ENCODE measurements at regions not wholly inside any gene's neighbourhood (a gene's known extent, or its start where the extent isn't known, plus 50 kb on each side); places are given as distances from the start of the nearest gene placed in this dataset.

GRCh38 chr18:60180671-60181070, 191.9 kb downstream of the MC4R start:
- WGBS (ENCODE audit: insufficient coverage, low coverage, missing lambda C conversion rate) = 3% methylated on average over 5 of the region's 5 CpGs
- TF ChIP-seq TAF7 (tag; IDR thresholded peaks at IDR 0.05) (no peak), HMGN3 (IDR thresholded peaks at IDR 0.05; ENCODE audit: borderline replicate concordance, extremely low read depth, insufficient read length, low read depth, low read length) (no peak), SLC30A9 (CRISPR knock-in tag; IDR thresholded peaks at IDR 0.05) (no peak), HBP1 (CRISPR knock-in tag; IDR thresholded peaks at IDR 0.05) (no peak), ATF7 (IDR thresholded peaks at IDR 0.05) (no peak), ZFP30 (CRISPR knock-in tag; IDR thresholded peaks at IDR 0.05; ENCODE audit: borderline replicate concordance) (no peak), SREBF2 (CRISPR knock-in tag; IDR thresholded peaks at IDR 0.05) (no peak), ZNF24 (IDR thresholded peaks at IDR 0.05) (no peak), PRDM10 (IDR thresholded peaks at IDR 0.05; ENCODE audit: partially characterized antibody) (no peak), ZBED1 (IDR thresholded peaks at IDR 0.05) (no peak), FOXM1 (IDR thresholded peaks at IDR 0.05; ENCODE audit: low read depth) (no peak), FOXM1 (CRISPR knock-in tag; IDR thresholded peaks at IDR 0.05; ENCODE audit: low read depth) (no peak), HNRNPLL (IDR thresholded peaks at IDR 0.05; ENCODE audit: low read depth, low read length, poor library complexity, severe bottlenecking) (no peak), ZSCAN32 (CRISPR knock-in tag; IDR thresholded peaks at IDR 0.05) (no peak)
- H3K4me3 ChIP-seq = no peak overlapping the region
- H3K79me2 ChIP-seq (ENCODE audit: control insufficient read depth, insufficient read depth, low read length) = no peaks in the 10 kb centered on the region
- no peaks in the 10 kb centered on the region for H3K9me1 ChIP-seq (ENCODE audit: control insufficient read depth, insufficient read depth, low read length)
- DNase-seq (ENCODE audit: extremely low read depth in 1 of 4, low spot score in 3 of 4) (no peak), FAIRE-seq (no peak), ATAC-seq (no peak)
- no peak overlapping the region for H2AFZ ChIP-seq (ENCODE audit: low read depth, low read length)
- ChIA-PET POLR2A (no interaction called here), CTCF (ENCODE audit: low intra/inter-chr PET ratio) (no interaction called here)
- H3K9ac ChIP-seq (ENCODE audit: insufficient read depth in 1 of 2, low read depth in 2 of 2, low read length in 2 of 2) = no peak overlapping the region
- no peaks in the 10 kb centered on the region for H3K4me1 ChIP-seq (replicated peaks in 1 of 2; ENCODE audit: control insufficient read depth in 2 of 2, insufficient read depth in 2 of 2, low read length in 2 of 2)
- intact Hi-C loops (cut with micrococcal nuclease) = no loop called here
- H3K4me2 ChIP-seq (ENCODE audit: insufficient read depth, low read length) = no peak overlapping the region
- H3K27ac ChIP-seq (ENCODE audit: extremely low read depth, low read depth, low read length) = no peak overlapping the region
- in situ Hi-C loops (cut with MboI) = no loop called here
- no peaks in the 10 kb centered on the region for H3K27me3 ChIP-seq (ENCODE audit: control insufficient read depth in 2 of 2, insufficient read depth in 2 of 2, low read length in 2 of 2)
- no peaks in the 10 kb centered on the region for H4K20me1 ChIP-seq (replicated peaks; ENCODE audit: control insufficient read depth, insufficient read depth, low read length)
- no peaks in the 10 kb centered on the region for H3K9me3 ChIP-seq (replicated peaks; ENCODE audit: control insufficient read depth, insufficient read depth, low read depth, low read length)
- no TSS peak for BruUV-seq (replicated peaks)
- H3K36me3 ChIP-seq (ENCODE audit: control insufficient read depth, insufficient read depth, low read length) = no peaks in the 10 kb centered on the region

Data from K562 (cell line).